Keratinocyte (primary cell): ENCODE measurements at regions not wholly inside any gene's neighbourhood (a gene's known extent, or its start where the extent isn't known, plus 50 kb on each side); places are given as distances from the start of the nearest gene placed in this dataset.

Experiments
- DNase-seq: peaks from one replicate; pipeline ENCODE4 v3.0.0-alpha.2; 2011; ENCODE audit warnings: low read depth, missing footprints, low spot score
- FAIRE-seq: peaks from 2 replicates; lab custom pipeline; 2011; peaks lifted over from hg19 to GRCh38; lab: Jason Lieb, UNC
- H2AFZ ChIP-seq: 2 replicates; pipeline ENCODE4 v1.6.0; 2012; ENCODE audit warnings: low read length, control low read depth, inconsistent platforms; ENCODE audit not compliant: control insufficient read depth
- H3K27ac ChIP-seq: 2 replicates; pipeline ENCODE4 v1.5.1; 2011; ENCODE audit warnings: low read length; ENCODE audit not compliant: control insufficient read depth, insufficient read depth
- H3K27me3 ChIP-seq: 3 replicates; pipeline ENCODE4 v1.6.0; 2011; ENCODE audit warnings: low read length; ENCODE audit not compliant: control insufficient read depth, insufficient read depth; ENCODE audit errors: extremely low read depth
- H3K36me3 ChIP-seq, 2 experiments: 2 replicates in 1 of 2; 3 replicates in 1 of 2; pipeline ENCODE4 v1.5.1; 2011; ENCODE audit warnings: low read length in 2 of 2, mild to moderate bottlenecking in 1 of 2; ENCODE audit not compliant: control insufficient read depth in 2 of 2, insufficient read depth in 2 of 2; ENCODE audit errors: extremely low read depth in 1 of 2
- H3K4me1 ChIP-seq: 3 replicates; pipeline ENCODE4 v1.5.1; 2011; ENCODE audit warnings: low read length; ENCODE audit not compliant: control insufficient read depth, insufficient read depth; ENCODE audit errors: extremely low read depth
- H3K4me2 ChIP-seq: 3 replicates; pipeline ENCODE4 v1.6.0; 2011; ENCODE audit warnings: low read depth, low read length; ENCODE audit not compliant: control insufficient read depth, insufficient read depth; ENCODE audit errors: extremely low read depth
- H3K4me3 ChIP-seq, 3 experiments: fragments of 200-600 bp in 1 of 3; sonication (generic) in 1 of 3; 2 replicates in 2 of 3; 3 replicates in 1 of 3; pipeline ENCODE4 v1.5.1; 2011 to 2016; ENCODE audit warnings: low read length in 3 of 3, mild to moderate bottlenecking in 3 of 3, control low read depth in 2 of 3, inconsistent platforms in 1 of 3, low read depth in 1 of 3, mixed read lengths in 1 of 3, mixed run types in 1 of 3, moderate library complexity in 1 of 3; ENCODE audit not compliant: control insufficient read depth in 2 of 3, insufficient read depth in 2 of 3; ENCODE audit errors: extremely low read depth in 1 of 3
- H3K79me2 ChIP-seq: 2 replicates; pipeline ENCODE4 v1.6.0; 2012; ENCODE audit warnings: low read length; ENCODE audit not compliant: control insufficient read depth, insufficient read depth
- H3K9ac ChIP-seq: 3 replicates; pipeline ENCODE4 v1.6.0; 2011; ENCODE audit warnings: low read length; ENCODE audit not compliant: control insufficient read depth, insufficient read depth; ENCODE audit errors: extremely low read depth
- H3K9me1 ChIP-seq: 3 replicates; pipeline ENCODE4 v1.6.0; 2011; ENCODE audit warnings: low read length; ENCODE audit not compliant: control insufficient read depth, insufficient read depth; ENCODE audit errors: extremely low read depth
- H3K9me3 ChIP-seq: 2 replicates; pipeline ENCODE4 v1.5.1; 2012; ENCODE audit warnings: low read depth, low read length; ENCODE audit not compliant: control insufficient read depth
- H4K20me1 ChIP-seq: 3 replicates; pipeline ENCODE4 v1.6.0; 2011; ENCODE audit warnings: low read length; ENCODE audit not compliant: control insufficient read depth, insufficient read depth; ENCODE audit errors: extremely low read depth
- CTCF ChIP-seq, 3 experiments: IDR thresholded peaks in 1 of 3; conservative IDR thresholded peaks in 1 of 3; optimal IDR thresholded peaks in 1 of 3; 2 replicates in 2 of 3; 3 replicates in 1 of 3; pipeline versions ENCODE3 to v1.5.1; 2011; ENCODE audit warnings: low read length in 3 of 3, mild to moderate bottlenecking in 3 of 3, moderate library complexity in 2 of 3, control low read depth in 1 of 3, inconsistent platforms in 1 of 3; ENCODE audit not compliant: insufficient read depth in 2 of 3; ENCODE audit errors: extremely low read depth in 1 of 3
- EZH2 ChIP-seq: IDR thresholded peaks from one replicate; pipeline ENCODE4 v1.6.1; 2012; ENCODE audit warnings: inconsistent platforms, mild to moderate bottlenecking, low read length, moderate library complexity
- dilution Hi-C: fragments of 300-500 bp; cut with MboI; formaldehyde crosslinking; loops from one replicate; pipeline ENCODE4 v1.7.0; 2020; ENCODE audit warnings: low sequenced_read_pairs; ENCODE audit not compliant: extremely low pct_ligation_motif_present

- H3K79me2 ChIP-seq: no peaks in the 10 kb centered on the region
- dilution Hi-C loops: no loop called here
- no peaks in the 10 kb centered on the region for H3K9me1 ChIP-seq
- H3K27ac ChIP-seq: no peak overlapping the region
- TF ChIP-seq EZH2 (no peak), CTCF (optimal IDR thresholded peaks at IDR 0.05 in 1 of 3, IDR thresholded peaks at IDR 0.05 in 1 of 3, conservative IDR thresholded peaks at IDR 0.05 in 1 of 3; ENCODE audit: extremely low read depth in 1 of 3, insufficient read depth in 2 of 3, low read length in 3 of 3) (no peak)
- H4K20me1 ChIP-seq: no peaks in the 10 kb centered on the region
- no peak for DNase-seq
- no peak for FAIRE-seq
- H3K4me1 ChIP-seq: no peaks in the 10 kb centered on the region
- no peak overlapping the region for H3K4me2 ChIP-seq
- no peak overlapping the region for H3K9ac ChIP-seq
- no peaks in the 10 kb centered on the region for H3K36me3 ChIP-seq
- H3K9me3 ChIP-seq: no peaks in the 10 kb centered on the region
- no peaks in the 10 kb centered on the region for H3K27me3 ChIP-seq
- H2AFZ ChIP-seq: no peak overlapping the region
- no peak overlapping the region for H3K4me3 ChIP-seq
Measured at GRCh38 chr1:193472838-193473398, 286.5 kb upstream of the B3GALT2 start.

GRCh38 chr1:193472430-193472829 lies 286.0 kb upstream of the B3GALT2 start:
- Histone ChIP-seq H3K4me2 (no peak overlapping the region), H4K20me1 (no peaks in the 10 kb centered on the region), H2AFZ (no peak overlapping the region), H3K9me3 (no peaks in the 10 kb centered on the region), H3K9me1 (no peaks in the 10 kb centered on the region), H3K4me3 (no peak overlapping the region), H3K9ac (no peak overlapping the region), H3K27ac (no peak overlapping the region), H3K79me2 (no peaks in the 10 kb centered on the region), H3K36me3 (no peaks in the 10 kb centered on the region), H3K4me1 (no peaks in the 10 kb centered on the region), H3K27me3 (no peaks in the 10 kb centered on the region)
- dilution Hi-C loops: no loop called here
- DNase-seq: no peak
- no peak for FAIRE-seq
- no peak for TF ChIP-seq CTCF (optimal IDR thresholded peaks at IDR 0.05 in 1 of 3, IDR thresholded peaks at IDR 0.05 in 1 of 3, conservative IDR thresholded peaks at IDR 0.05 in 1 of 3; ENCODE audit: extremely low read depth in 1 of 3, insufficient read depth in 2 of 3, low read length in 3 of 3)
- no peak for TF ChIP-seq EZH2
